ENCODE measurements at regions not wholly inside any gene's neighbourhood (a gene's known extent, or its start where the extent isn't known, plus 50 kb on each side); places are given as distances from the start of the nearest gene placed in this dataset.

DNA sequence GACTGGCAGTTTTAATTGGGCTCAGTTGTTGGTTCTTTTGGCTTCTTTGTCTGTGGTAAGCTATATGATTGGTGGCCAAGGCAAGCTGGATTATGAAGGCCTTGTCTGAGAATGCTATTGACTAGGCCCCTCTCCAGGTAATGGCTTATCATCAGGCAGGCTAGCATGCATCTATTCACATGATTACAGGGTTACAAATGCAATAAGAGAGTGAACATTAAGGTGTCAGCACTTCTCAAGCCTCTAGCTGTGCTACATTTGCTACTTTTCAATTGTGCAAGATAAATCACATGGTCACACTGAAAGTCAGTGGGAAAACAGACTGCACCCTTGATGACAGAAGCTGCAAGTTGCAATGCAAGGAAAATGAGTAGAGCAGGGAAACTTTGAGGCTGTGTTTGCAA, 550.9 kb upstream of the TMPRSS15 start:
- no peak for DNase-seq (ENCODE audit: low spot score)

DNA sequence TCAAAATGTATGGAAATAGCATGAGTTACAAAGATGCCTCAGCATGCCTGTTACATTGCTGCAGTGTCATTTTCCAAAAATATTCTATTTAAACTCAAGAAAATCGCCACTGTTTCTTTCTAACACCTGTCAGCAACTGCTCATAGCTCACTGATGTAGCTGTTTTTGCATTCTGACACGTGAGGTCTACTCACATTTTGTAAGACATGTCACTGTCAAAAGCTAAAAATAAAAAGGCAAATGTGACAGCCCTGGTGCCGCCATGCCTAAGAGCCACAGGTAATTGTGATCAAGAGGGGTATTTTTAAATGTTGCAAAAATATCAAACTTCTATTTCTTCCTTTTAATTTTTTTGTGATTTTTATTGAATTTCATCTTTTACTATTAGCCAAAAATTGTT, 556.2 kb upstream of the TMPRSS15 start:
- DNase-seq (ENCODE audit: low spot score) = no peak

DNA sequence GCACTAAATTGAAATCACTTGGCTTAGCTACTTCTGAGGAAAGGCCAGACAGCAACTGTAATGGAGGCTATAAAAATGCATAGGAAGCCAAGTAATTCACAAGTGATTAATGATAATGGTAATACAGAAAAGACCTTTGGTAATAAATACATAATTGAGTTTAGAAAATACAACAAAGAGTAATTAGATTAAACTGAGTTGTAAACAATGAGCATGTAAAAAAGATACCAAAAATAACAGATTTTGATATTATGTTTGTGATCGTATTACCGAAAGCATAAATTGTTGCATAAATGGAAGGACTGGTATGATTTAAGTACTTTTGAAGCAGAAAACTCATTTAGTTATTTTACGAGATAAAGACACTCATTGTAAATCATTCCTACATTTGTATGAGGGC, 556.7 kb upstream of the TMPRSS15 start:
- DNase-seq (ENCODE audit: low spot score) = no peak

DNA sequence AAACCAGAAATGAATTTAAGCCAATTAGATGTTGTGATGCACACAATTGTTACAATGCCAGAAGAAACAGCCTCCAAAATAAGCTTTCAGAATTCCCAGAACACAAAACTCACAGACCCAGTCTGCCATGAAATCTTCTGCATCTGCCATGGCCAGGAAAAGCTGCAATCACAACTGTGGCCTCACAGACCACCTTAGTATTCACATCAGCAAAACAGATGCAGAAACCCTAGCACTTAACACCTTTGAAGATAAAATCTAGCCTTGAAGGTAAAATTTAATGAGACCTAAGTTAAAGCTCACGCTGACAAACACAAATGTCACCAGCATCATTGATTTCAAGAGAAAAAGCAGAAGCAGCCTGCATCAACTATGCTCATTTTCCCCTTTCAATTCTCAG, 566.8 kb upstream of the TMPRSS15 start:
- no peak for DNase-seq (ENCODE audit: low spot score)

DNA sequence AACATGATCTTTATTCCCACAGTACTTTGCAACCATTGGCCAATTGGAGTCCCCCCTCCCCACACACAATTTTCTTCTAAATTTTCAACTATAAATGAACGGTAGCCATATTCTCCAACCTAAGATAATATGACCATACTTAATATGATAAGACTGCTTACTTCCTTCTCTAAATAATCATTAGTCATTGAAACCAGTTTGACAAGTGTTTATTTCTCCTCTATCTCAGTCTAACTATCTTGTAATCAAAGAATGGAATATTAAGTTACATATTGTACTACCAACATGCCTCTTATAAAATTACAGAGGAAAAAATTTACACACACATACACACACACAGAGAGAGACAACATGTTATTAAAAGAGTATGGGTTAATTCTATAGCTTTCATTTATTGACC, 567.4 kb upstream of the TMPRSS15 start:
- DNase-seq (ENCODE audit: low spot score) = no peak

DNA sequence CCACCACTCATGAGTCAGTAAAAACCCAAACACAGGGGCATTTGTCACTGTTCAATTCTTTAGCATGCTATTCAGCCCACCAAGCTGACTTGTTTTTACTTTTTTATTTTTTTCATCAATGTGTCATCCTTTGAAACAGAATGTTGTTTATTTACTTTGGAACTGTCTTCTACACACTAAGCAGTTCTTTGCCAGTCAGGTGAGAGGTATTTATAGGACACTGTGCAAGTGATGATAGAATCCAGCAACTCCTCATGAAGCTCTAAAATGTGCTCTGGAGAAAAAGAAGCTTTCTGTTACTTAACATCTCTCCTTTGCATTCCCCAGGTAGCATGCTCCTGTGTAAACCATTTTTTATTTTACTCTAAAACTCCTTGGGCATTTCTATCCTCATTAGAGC, 582.0 kb upstream of the TMPRSS15 start:
- DNase-seq (ENCODE audit: low spot score) = no peak

DNA sequence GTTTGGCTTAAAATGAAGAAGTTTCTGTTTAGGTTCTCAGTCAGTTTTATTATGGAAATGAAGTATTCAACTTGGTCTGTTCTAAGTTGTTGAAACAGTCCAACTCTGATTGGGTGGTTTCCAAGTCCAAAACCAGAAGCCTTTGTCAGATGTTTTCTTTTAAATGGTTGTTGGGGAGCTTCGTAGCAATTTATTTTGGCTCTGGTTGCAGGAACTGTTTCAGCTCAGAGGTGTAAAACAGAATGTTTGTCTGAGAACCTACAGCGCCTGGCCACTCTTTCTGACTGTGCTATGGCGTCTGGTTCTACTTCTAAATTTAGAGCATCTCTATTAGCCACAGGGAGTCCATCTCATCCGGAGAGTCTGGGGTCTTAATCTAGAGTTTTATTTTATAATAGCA, 582.6 kb upstream of the TMPRSS15 start:
- DNase-seq (ENCODE audit: low spot score) = peak; percentile 54

DNA sequence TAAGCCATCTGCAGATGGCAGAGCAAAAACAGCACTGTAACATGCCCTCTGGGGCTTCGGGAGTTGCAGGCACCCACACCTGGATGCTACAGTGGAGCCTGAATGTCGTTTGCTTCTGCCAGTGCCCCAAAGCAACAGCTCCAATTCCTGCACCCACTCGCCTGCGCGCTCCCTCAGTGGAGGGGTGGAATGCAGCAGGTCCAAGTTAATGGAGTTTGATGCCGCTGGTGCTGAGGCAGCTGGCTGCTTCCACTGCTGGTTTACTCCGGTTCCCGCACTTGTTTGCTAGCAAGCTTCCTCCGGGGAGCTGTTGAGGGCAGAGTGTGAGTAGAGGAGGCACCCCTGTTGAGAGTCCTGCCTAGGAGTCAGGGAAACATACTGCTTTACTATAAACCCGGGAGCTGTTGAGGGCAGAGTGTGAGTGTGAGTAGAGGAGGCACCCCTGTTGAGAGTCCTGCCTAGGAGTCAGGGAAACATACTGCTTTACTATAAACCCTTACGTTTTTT, 584.0 kb upstream of the TMPRSS15 start:
- DNase-seq (ENCODE audit: low spot score) = peak; percentile 5

DNA sequence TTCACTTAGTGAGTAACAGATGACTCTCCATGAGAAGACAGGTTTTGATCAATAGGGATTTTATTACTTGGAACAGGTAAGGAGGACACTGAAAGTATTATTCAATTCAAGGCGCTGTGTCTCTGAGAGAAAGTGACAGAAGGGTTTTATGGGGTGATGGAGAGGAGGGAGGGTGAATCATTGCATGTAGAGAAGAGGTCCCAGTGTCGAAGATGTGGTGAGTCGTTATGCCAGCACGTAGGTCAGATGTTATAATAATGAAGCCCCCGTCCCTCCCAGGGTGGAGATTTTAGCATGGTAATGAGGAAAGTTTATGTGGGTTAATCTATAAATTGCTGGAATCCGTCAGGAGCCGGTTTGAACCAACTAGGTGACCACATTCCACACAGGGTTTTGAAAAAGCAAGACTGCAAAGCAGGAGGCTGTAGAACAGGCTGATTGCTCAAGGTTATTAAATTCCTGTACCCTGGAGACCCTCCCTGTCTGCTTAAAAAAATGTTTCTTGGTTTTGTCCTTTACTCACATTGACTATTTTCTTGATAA, 586.4 kb upstream of the TMPRSS15 start:
- DNase-seq (ENCODE audit: low spot score) = no peak

DNA sequence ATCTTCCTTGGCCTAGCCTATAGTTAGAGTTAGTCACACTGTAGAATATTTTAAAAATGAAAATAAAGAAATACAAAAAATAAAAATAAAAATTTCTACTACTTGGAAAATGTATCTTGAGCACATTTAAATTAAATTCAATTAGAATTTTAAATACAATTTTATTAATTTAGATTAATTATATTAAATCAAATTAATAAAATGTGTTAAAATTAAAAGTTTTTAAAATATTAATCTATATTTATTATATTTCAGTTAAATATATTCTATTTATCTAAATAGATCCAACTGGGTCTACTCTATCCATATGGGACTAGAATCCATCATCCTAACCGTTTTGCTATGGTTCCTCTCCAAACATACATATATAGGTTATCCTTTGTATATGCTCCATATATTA, 588.3 kb upstream of the TMPRSS15 start:
- DNase-seq (ENCODE audit: low spot score) = no peak

DNA sequence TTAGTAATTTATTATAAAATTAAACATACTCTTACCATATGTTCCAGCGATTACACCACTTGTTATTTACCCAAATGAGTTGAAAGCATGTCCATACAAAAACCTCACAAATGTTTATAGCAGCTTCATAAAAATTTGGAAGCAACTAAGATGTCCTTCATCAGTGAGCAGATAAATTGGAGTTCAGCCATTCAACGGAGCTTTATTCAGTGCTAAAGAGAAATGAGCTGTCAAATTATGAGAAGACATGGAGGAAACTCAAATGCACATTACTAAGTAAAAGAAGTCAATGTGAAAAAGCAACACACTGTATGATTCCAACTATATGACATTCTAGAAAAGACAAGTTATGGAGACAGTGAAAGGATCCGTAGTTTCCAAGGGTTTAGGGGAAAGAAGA, 606.7 kb upstream of the TMPRSS15 start:
- no peak for DNase-seq (ENCODE audit: low spot score)

DNA sequence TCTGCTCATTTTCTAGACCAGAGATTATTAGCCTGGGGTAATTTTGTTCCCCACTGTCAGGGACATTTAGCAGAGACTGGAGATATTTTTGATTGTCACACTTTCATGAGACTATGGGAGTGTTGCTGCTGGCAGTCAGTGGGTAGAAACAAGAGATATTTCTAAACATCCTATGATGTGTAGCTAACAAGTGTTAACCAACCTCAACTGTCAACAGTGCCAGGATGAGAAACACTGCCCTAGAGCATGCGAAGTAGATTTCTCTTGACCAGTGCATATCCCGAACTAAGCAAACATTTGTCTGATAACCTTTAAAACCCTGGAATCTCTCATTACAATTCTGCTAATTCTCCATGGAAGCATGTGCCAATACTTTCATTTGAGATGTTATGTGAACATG, 607.4 kb upstream of the TMPRSS15 start:
- DNase-seq (ENCODE audit: low spot score) = no peak

DNA sequence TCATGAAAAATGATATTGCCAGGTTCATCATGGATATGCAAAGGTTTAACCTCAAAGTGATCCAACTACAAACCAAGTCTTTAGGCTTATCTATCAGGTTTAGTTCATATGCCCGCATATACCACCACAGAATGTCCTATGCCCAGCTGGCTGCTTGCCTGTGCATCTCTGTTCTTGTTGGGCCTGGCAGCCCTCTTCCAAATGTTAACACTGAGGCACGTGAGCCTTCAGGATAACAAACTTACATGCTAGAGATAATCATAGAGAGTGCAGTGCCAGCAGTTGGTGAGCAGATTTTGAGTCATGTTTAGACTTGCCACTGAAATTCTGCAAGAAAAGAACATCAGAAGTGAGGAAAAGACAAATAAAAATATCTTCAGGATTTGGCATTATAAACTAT, 607.9 kb upstream of the TMPRSS15 start:
- DNase-seq (ENCODE audit: low spot score) = no peak

DNA sequence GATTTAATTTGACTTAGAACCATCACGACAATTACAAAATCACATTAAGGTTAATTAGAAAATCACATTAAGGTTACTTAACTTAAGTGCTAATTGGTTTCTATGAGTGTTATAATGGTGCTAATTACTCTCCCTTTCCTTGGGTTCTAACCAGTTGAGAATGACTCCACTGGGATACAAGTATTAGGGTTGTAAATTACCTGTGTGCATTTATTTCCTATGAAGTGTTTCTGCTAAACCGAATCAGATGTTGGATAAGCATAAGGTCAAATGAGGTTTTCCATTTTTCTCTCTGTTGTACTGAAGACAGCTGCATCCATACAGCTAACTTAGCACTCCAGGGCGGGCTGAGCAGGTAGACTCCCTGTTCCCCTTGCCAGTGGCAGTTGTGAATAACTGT, 610.3 kb upstream of the TMPRSS15 start:
- no peak for DNase-seq (ENCODE audit: low spot score)

DNA sequence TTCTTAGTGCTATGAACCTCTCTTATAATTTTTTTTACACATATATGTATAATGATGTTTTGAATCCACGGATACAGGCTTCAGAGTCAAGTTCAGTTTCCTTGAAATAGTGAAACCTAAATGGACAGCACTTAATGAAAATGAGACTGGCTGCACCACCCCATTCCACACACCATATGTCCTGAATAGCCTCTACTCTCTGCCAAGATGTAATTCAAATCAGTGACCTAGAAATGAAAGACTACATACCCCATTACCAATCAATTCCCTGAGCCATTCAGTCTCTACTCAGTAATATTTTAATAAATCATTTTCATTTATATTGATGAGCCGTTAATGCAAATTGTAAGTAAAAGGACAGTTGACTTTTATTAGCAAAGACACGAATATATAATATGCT, 614.9 kb upstream of the TMPRSS15 start:
- DNase-seq (ENCODE audit: low spot score) = no peak

DNA sequence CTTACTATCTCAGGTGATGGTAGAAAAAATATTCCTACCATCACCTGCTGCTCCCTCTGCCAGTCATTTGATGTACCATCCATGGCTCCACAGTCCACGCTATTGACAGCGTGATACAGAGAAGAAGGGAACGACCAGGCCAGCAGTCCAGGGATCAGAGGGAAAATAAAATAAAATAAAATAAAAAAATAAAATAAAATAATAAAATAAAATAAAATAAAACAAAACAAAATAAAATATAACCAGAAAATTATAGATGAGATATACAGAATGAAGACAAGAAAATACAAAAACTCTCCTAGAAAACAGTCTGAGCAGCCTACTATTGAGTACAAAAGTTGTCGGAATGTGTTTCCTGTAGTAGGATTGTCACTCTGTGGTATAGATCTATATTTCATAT, 619.4 kb upstream of the TMPRSS15 start:
- no peak for DNase-seq (ENCODE audit: low spot score)

DNA sequence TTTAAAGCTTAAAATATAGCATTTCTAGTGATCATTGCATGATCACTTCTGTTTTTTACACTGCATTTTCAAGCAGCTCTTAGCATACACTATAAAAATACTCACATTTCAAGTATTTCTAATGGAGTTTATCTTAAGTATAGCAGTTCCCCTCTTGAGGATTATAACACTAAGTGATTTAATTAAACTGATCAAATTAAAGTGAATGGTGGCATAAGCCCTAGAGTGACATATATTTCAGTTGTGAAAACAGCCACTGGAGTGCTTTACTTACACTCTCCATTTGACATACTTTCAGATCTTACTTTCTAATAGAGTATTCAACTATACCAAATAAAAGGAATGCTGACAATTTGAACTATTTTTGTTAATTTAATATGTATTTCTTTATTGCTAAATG, 623.3 kb upstream of the TMPRSS15 start:
- DNase-seq (ENCODE audit: low spot score) = no peak

DNA sequence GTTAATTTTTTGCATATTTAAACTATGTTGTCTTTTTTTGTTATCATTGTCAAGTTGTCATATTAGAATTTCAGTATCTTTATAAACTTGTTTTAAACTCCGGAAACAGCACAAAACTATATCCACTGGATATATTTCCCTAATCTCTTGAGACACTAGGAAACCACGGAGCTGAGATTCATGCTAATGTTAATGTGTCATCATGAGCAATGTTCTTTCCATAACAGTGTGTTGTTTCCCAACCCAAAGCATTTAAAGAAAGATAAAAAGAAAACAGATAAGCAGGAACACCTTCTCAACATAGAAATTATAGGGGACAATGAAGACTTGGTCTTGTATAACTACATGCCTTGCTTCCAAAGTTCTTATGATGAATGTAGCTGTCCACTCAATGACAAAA, 626.2 kb upstream of the TMPRSS15 start:
- no peak for DNase-seq (ENCODE audit: low spot score)

DNA sequence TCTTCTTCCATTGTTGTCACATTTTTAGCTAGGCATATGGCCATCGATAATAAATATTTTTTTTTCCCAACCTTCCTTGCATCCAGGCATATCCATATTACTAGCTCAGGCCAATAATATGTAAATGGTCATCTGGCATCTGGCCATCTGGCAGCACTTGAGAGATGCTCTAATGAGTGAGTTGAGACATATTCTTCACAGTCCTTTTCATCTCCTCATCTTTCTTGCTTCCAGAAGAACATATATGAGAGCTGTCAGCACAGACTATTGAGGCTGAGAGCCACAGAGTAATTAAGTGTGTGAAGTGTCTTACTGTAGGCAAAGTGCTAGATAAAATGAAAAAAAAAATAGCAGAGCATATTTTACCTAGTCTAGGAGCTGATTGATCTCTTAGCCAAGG, 628.4 kb upstream of the TMPRSS15 start:
- DNase-seq (ENCODE audit: low spot score) = no peak

DNA sequence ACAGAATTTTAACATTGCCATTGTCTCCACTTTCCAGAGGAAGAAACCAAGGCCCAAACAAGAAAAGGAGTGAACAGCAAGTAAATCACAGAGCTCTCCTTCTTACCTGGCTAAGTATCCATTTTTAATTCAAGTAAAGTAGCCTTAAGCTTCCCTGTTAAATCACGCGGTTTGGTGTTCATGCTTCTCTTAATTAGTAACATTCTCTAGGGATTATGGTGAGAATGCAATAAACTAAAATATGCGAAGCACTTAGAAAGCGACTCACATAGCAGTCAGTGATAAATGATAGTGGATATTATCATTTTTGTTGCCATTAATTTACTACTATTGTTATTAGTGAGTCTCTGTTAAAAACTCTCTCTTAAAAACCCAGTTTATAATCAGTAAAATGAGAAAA, 630.5 kb upstream of the TMPRSS15 start:
- no peak for DNase-seq (ENCODE audit: low spot score)

DNA sequence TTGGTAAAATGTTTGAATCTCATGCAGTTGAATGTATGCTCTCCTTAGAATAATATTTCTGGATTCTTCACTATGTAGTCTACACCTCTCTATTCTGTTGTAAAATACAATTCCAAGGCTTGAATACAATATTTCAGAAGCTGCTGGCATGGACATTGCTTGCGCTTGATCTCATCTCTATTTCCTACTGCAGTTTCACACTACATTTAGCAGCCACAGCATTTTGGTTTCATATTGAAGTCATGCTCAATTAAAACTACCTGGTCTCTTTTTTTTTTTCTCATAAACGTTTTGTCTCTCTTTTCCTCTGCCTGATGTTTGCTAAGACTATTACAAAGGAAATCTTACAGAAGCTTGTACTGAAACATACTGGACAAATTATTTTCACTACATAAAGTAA, 631.0 kb upstream of the TMPRSS15 start:
- no peak for DNase-seq (ENCODE audit: low spot score)

DNA sequence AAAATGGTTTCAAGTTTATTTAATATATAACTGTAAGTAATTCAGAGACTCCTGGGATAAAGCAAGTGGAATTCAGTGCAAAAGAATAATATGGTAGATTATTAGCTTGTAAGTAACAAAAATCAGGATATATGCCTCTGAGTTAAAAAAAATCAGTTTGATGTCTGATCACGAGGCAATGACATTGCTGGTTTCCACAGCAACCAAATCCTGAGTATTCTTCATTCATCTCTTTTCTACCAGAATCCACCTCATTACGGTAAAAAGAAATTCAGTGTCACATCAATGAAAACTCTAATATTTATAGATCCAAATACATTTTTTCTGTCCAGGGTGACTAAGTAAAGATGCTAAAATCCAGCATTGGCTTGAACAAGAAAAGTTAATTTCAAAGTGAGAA, 642.3 kb upstream of the TMPRSS15 start:
- no peak for DNase-seq (ENCODE audit: low spot score)

DNA sequence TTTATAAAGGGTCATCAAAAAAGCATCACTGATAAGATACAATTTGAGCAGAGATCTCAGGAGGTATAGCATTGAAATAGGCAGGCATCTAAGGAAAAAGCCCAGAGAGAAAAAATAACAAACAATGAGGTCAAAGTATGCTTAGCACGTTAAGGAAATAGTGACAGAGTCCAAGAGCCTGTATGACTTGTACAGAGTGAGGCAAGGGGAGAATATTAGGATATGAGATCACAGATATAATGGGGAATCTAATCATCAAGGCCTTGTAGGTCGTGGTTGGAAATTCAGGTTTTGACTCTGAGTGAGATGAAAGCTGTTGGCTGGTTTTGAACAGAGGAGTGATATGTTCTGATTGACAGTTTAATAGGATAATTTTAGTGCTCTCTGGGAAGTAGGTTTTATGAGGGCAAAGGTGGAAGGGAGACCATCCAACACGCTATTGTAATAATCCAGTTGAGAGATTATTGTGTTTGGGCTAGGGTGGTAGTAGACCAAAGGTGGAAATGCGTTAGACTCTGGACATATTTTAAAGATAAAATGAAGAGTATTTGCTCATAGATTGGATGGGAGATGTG, 644.6 kb upstream of the TMPRSS15 start:
- no peak for DNase-seq (ENCODE audit: low spot score)

DNA sequence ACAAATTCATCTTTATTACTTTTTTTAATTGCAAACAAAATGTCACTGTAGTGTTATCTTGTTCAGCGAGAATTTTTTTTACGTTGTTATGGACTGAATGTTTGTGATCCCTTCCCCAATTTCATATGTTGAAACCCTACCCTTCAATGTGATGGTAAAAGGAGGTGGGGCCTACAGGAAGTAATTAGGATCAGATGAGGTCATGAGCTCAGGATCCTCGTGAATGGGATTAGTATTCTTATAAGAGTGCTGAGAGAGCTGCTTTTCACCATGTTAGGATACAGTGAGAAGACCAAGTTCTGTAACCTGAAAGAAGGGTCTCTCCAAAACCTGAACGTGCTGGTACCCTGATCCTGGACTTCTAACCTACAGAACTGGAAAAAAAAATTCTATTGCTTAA, 646.0 kb upstream of the TMPRSS15 start:
- DNase-seq (ENCODE audit: low spot score) = no peak

DNA sequence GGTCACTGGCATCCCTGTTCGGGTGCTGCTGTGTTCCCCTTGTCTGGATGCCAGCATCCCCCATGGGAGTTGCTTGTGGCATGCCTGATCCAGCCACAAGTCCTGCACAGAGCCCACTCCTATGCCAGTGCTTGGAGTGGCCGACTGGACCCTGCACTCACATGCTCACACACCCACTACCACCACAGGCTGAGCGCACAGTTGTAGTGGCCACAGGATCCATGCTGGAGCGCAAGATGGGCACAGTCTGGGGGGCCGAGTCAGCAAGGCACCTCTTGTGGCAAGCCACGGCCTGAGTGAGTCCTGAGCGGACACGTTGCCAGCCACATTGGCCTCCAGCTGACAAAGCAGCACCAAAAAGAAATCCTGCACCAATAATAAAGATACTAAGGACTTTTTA, 661.6 kb upstream of the TMPRSS15 start:
- DNase-seq (ENCODE audit: low spot score) = no peak
